ENCODE measurements at regions not wholly inside any gene's neighbourhood (a gene's known extent, or its start where the extent isn't known, plus 50 kb on each side); places are given as distances from the start of the nearest gene placed in this dataset.
"Not testable (repeated sequence)": the region's sequence is repeated elsewhere in the genome, so short reads cannot be mapped to it uniquely, and the experiment has no call there.

GRCh38 chr9:87386490-87387025, 111.1 kb upstream of the DAPK1 start:
- H3K27ac Mint-ChIP-seq, result peak overlapping the region in 1 of 3 experiments; percentile 14

GRCh38 chr9:87387351-87388011, 110.2 kb upstream of the DAPK1 start:
- no peaks in the 10 kb centered on the region for H3K36me3 Mint-ChIP-seq (ENCODE audit: low read depth)
- H3K27me3 Mint-ChIP-seq (ENCODE audit: low read depth), result peaks cover 6% of the 10 kb centered on the region
- no peak overlapping the region for H3K27ac Mint-ChIP-seq
- H3K9me3 Mint-ChIP-seq, result no peaks in the 10 kb centered on the region
- peaks cover 12% of the 10 kb centered on the region for H3K4me1 Mint-ChIP-seq
- no peak for TF ChIP-seq CTCF (IDR thresholded peaks at IDR 0.05; ENCODE audit: unreplicated experiment in 3 of 3)
- no peak overlapping the region for H3K4me3 Mint-ChIP-seq

More at GRCh38 chr9:87386490-87387025, 111.1 kb upstream of the DAPK1 start:
- TF ChIP-seq CTCF (IDR thresholded peaks at IDR 0.05; ENCODE audit: unreplicated experiment in 3 of 3), result no peak
- H3K27me3 Mint-ChIP-seq (ENCODE audit: low read depth), result peaks cover 6% of the 10 kb centered on the region
- H3K36me3 Mint-ChIP-seq (ENCODE audit: low read depth), result no peaks in the 10 kb centered on the region
- no peak overlapping the region for H3K4me3 Mint-ChIP-seq
- H3K9me3 Mint-ChIP-seq, result no peaks in the 10 kb centered on the region
- H3K4me1 Mint-ChIP-seq, result peaks cover 12% of the 10 kb centered on the region

GRCh38 chr9:87388708-87389107, 109.0 kb upstream of the DAPK1 start:
- not testable (repeated sequence) for H3K4me3 Mint-ChIP-seq; H3K4me1 Mint-ChIP-seq; H3K9me3 Mint-ChIP-seq; H3K27ac Mint-ChIP-seq; H3K36me3 Mint-ChIP-seq (ENCODE audit: low read depth); H3K27me3 Mint-ChIP-seq (ENCODE audit: low read depth)

- Mint-ChIP-seq H3K36me3 (ENCODE audit: low read depth) (no peaks in the 10 kb centered on the region), H3K4me3 (no peak overlapping the region), H3K27me3 (ENCODE audit: low read depth) (peaks cover 6% of the 10 kb centered on the region), H3K4me1 (no peaks in the 10 kb centered on the region), H3K9me3 (peaks cover 5% of the 10 kb centered on the region), H3K27ac (no peak overlapping the region)
- no peak for TF ChIP-seq CTCF (IDR thresholded peaks at IDR 0.05; ENCODE audit: unreplicated experiment in 3 of 3)
Observed at GRCh38 chr9:87389936-87390335, 107.7 kb upstream of the DAPK1 start.

- no peak for TF ChIP-seq CTCF (IDR thresholded peaks at IDR 0.05; ENCODE audit: unreplicated experiment in 3 of 3)
- no peak overlapping the region for H3K4me3 Mint-ChIP-seq
Observed at GRCh38 chr9:87390361-87390760, 107.3 kb upstream of the DAPK1 start.

GRCh38 chr9:87392086-87392485, 105.6 kb upstream of the DAPK1 start:
- TF ChIP-seq CTCF (IDR thresholded peaks at IDR 0.05; ENCODE audit: unreplicated experiment in 3 of 3), result no peak
- Mint-ChIP-seq H3K4me1 (peaks cover 10% of the 10 kb centered on the region), H3K9me3 (peaks cover 8% of the 10 kb centered on the region), H3K27ac (no peak overlapping the region), H3K27me3 (ENCODE audit: low read depth) (no peaks in the 10 kb centered on the region), H3K4me3 (no peak overlapping the region), H3K36me3 (ENCODE audit: low read depth) (no peaks in the 10 kb centered on the region)

More at GRCh38 chr9:87390361-87390760, 107.3 kb upstream of the DAPK1 start:
- peaks cover 8% of the 10 kb centered on the region for H3K9me3 Mint-ChIP-seq
- H3K36me3 Mint-ChIP-seq (ENCODE audit: low read depth), result no peaks in the 10 kb centered on the region
- H3K27ac Mint-ChIP-seq, result no peak overlapping the region
- peaks cover 6% of the 10 kb centered on the region for H3K27me3 Mint-ChIP-seq (ENCODE audit: low read depth)
- H3K4me1 Mint-ChIP-seq, result no peaks in the 10 kb centered on the region
